DND-41 (cell line): ENCODE measurements at regions not wholly inside any gene's neighbourhood (a gene's known extent, or its start where the extent isn't known, plus 50 kb on each side); places are given as distances from the start of the nearest gene placed in this dataset.

Source experiments
- EZH2 ChIP-seq: IDR thresholded peaks from 3 replicates; pipeline ENCODE4 v1.6.1; 2012; ENCODE audit warnings: borderline replicate concordance, low read depth, mild to moderate bottlenecking, moderate library complexity, low read length, inconsistent platforms; ENCODE audit not compliant: severe bottlenecking
- TF ChIP-seq, protein P1 (sequence below): IDR thresholded peaks from 2 replicates; pipeline ENCODE4 v1.5.1; 2012; ENCODE audit warnings: borderline replicate concordance, low read length, moderate library complexity, mild to moderate bottlenecking; ENCODE audit not compliant: poor library complexity, severe bottlenecking; ENCODE audit errors: extremely low read depth

- TF ChIP-seq, protein P1, sequence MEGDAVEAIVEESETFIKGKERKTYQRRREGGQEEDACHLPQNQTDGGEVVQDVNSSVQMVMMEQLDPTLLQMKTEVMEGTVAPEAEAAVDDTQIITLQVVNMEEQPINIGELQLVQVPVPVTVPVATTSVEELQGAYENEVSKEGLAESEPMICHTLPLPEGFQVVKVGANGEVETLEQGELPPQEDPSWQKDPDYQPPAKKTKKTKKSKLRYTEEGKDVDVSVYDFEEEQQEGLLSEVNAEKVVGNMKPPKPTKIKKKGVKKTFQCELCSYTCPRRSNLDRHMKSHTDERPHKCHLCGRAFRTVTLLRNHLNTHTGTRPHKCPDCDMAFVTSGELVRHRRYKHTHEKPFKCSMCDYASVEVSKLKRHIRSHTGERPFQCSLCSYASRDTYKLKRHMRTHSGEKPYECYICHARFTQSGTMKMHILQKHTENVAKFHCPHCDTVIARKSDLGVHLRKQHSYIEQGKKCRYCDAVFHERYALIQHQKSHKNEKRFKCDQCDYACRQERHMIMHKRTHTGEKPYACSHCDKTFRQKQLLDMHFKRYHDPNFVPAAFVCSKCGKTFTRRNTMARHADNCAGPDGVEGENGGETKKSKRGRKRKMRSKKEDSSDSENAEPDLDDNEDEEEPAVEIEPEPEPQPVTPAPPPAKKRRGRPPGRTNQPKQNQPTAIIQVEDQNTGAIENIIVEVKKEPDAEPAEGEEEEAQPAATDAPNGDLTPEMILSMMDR: no peak
- TF ChIP-seq EZH2: no peak
Measured at GRCh38 chr15:31434588-31435260, 108.1 kb downstream of the KLF13 start.
